Endodermal cell (in vitro differentiated cells): ENCODE measurements at regions not wholly inside any gene's neighbourhood (a gene's known extent, or its start where the extent isn't known, plus 50 kb on each side); places are given as distances from the start of the nearest gene placed in this dataset.

Experiments used
- DNase-seq: peaks from one replicate; pipeline ENCODE4 v3.0.0-alpha.2; 2017
- H3K27ac ChIP-seq: 2 replicates; pipeline ENCODE4 v1.5.1; 2013; ENCODE audit warnings: mild to moderate bottlenecking, low read depth, low read length, moderate library complexity
- H3K27me3 ChIP-seq: 2 replicates; pipeline ENCODE4 v1.6.1; 2013; ENCODE audit warnings: mild to moderate bottlenecking, low read length, moderate library complexity; ENCODE audit not compliant: insufficient read depth, control insufficient read depth, poor library complexity, severe bottlenecking
- H3K36me3 ChIP-seq: 2 replicates; pipeline ENCODE4 v1.7.0; 2013; ENCODE audit warnings: mild to moderate bottlenecking, low read length, moderate library complexity; ENCODE audit not compliant: control insufficient read depth, insufficient read depth
- H3K4me1 ChIP-seq: one replicate; pipeline ENCODE4 v1.7.0; 2013; ENCODE audit warnings: low read length; ENCODE audit not compliant: control insufficient read depth, insufficient read depth
- H3K4me3 ChIP-seq: 2 replicates; pipeline ENCODE4 v1.5.1; 2013; ENCODE audit warnings: mild to moderate bottlenecking, low read length, moderate library complexity
- H3K9ac ChIP-seq: 2 replicates; pipeline ENCODE4 v1.6.1; 2013; ENCODE audit warnings: mild to moderate bottlenecking, low read length, moderate library complexity; ENCODE audit not compliant: poor library complexity, severe bottlenecking; ENCODE audit errors: extremely low read depth
- H3K9me3 ChIP-seq: 2 replicates; pipeline ENCODE4 v1.6.1; 2013; ENCODE audit warnings: mild to moderate bottlenecking, low read length, moderate library complexity; ENCODE audit not compliant: control insufficient read depth
- H3K27ac Mint-ChIP-seq: 2 replicates; pipeline ENCODE4 v1.8.0; 2020; ENCODE audit warnings: mixed read lengths
- H3K27me3 Mint-ChIP-seq: 2 replicates; pipeline ENCODE4 v1.8.0; 2021; ENCODE audit warnings: mild to moderate bottlenecking, mixed read lengths; ENCODE audit not compliant: insufficient read depth
- H3K36me3 Mint-ChIP-seq: 2 replicates; pipeline ENCODE4 v1.8.0; 2020; ENCODE audit warnings: low read depth, mixed read lengths
- H3K4me1 Mint-ChIP-seq: 2 replicates; pipeline ENCODE4 v1.8.0; 2020; ENCODE audit warnings: mixed read lengths
- H3K4me3 Mint-ChIP-seq: 2 replicates; pipeline ENCODE4 v1.8.0; 2020; ENCODE audit warnings: mild to moderate bottlenecking, moderate library complexity, mixed read lengths
- H3K9me3 Mint-ChIP-seq: 2 replicates; pipeline ENCODE4 v1.8.0; 2020; ENCODE audit warnings: mild to moderate bottlenecking, mixed read lengths
- CTCF ChIP-seq: fragments of 200-600 bp; sonication (generic); conservative IDR thresholded peaks from 2 replicates; pipeline ENCODE4 v1.5.0; 2021; ENCODE audit warnings: antibody characterized with exemption, mild to moderate bottlenecking
- WGBS, 2 experiments: methylation state at CpG; one replicate each; pipeline versions ENCODE4 v1.1.5 to v1.1.7; 2013; ENCODE audit warnings: missing lambda C conversion rate in 2 of 2, mixed read lengths in 1 of 2; ENCODE audit not compliant: insufficient coverage in 1 of 2, insufficient read length in 1 of 2; 5-methylcytosine and 5-hydroxymethylcytosine counted together

- peaks cover 11% of the 10 kb centered on the region for H3K9me3 ChIP-seq
- no peaks in the 10 kb centered on the region for H3K4me1 ChIP-seq
- DNase-seq = no peak
- H3K36me3 ChIP-seq = no peaks in the 10 kb centered on the region
- H3K36me3 Mint-ChIP-seq = no peaks in the 10 kb centered on the region
- H3K27me3 ChIP-seq = peaks cover 14% of the 10 kb centered on the region
- H3K9ac ChIP-seq = no peak overlapping the region
- no peak overlapping the region for H3K4me3 ChIP-seq
- H3K27ac Mint-ChIP-seq = no peak overlapping the region
- no peaks in the 10 kb centered on the region for H3K9me3 Mint-ChIP-seq
- peaks cover 12% of the 10 kb centered on the region for H3K4me1 Mint-ChIP-seq
- no peak overlapping the region for H3K4me3 Mint-ChIP-seq
- no peak for TF ChIP-seq CTCF
- no peak overlapping the region for H3K27ac ChIP-seq
- H3K27me3 Mint-ChIP-seq = peaks cover 16% of the 10 kb centered on the region
These were observed 683.1 kb downstream of the LRRC70 start for GRCh38 chr5:63261695-63262094.

- no peak overlapping the region for H3K27ac ChIP-seq
- no peak for TF ChIP-seq CTCF
- H3K36me3 ChIP-seq = no peaks in the 10 kb centered on the region
- H3K27me3 Mint-ChIP-seq = no peaks in the 10 kb centered on the region
- peaks cover 13% of the 10 kb centered on the region for H3K4me1 Mint-ChIP-seq
- H3K4me3 Mint-ChIP-seq = no peak overlapping the region
- no peak overlapping the region for H3K4me3 ChIP-seq
- DNase-seq = peak; percentile 68
- 87 to 100% methylated on average over 3 to 5 of the region's 5 CpGs for WGBS, 2 experiments
- H3K27ac Mint-ChIP-seq = peak overlapping the region; percentile 80
- H3K9me3 Mint-ChIP-seq = peaks cover 4% of the 10 kb centered on the region
- H3K27me3 ChIP-seq = no peaks in the 10 kb centered on the region
- H3K4me1 ChIP-seq = no peaks in the 10 kb centered on the region
- no peaks in the 10 kb centered on the region for H3K36me3 Mint-ChIP-seq
- peaks cover 11% of the 10 kb centered on the region for H3K9me3 ChIP-seq
- H3K9ac ChIP-seq = no peak overlapping the region
These were observed 677.0 kb downstream of the LRRC70 start for GRCh38 chr5:63255594-63255993.

GRCh38 chr5:63250939-63251338, 672.3 kb downstream of the LRRC70 start:
- WGBS, 2 experiments = no CpG with 5 or more reads among the region's 1 CpG

More at GRCh38 chr5:63250939-63251338, 672.3 kb downstream of the LRRC70 start:
- Histone ChIP-seq H3K36me3 (no peaks in the 10 kb centered on the region), H3K4me1 (peaks cover 5% of the 10 kb centered on the region), H3K4me3 (no peak overlapping the region), H3K27me3 (no peaks in the 10 kb centered on the region), H3K9me3 (peaks cover 11% of the 10 kb centered on the region), H3K9ac (no peak overlapping the region), H3K27ac (no peak overlapping the region)
- no peak for DNase-seq
- Mint-ChIP-seq H3K27me3 (no peaks in the 10 kb centered on the region), H3K4me3 (no peak overlapping the region), H3K36me3 (no peaks in the 10 kb centered on the region), H3K4me1 (peaks cover 23% of the 10 kb centered on the region), H3K27ac (no peak overlapping the region), H3K9me3 (peaks cover 4% of the 10 kb centered on the region)
- TF ChIP-seq CTCF = no peak
